K562 (cell line): ENCODE measurements at regions not wholly inside any gene's neighbourhood (a gene's known extent, or its start where the extent isn't known, plus 50 kb on each side); places are given as distances from the start of the nearest gene placed in this dataset.

Source experiments
- ATAC-seq: fragments of 200-7000 bp; cut with Tn5 transposase; 3 replicates; pipeline ENCODE4 v1.9.1; 2020; ENCODE audit warnings: moderate library complexity
- BruUV-seq: library from RNA; stranded (reverse); fragments of 400-500 nt; replicated peaks from 2 replicates; lab custom pipeline; 2021; lab: Mats Ljungman, UMichigan
- CTCF ChIA-PET: fragments of 300-600 bp; formaldehyde crosslinking; extraction: SDS; loops from one replicate; lab custom pipeline; 2021; ENCODE audit warnings: low intra/inter-chr PET ratio; lab: Yijun Ruan, JAX
- POLR2A ChIA-PET: fragments of 300-600, 350-650 bp; sonication (Branson Sonifier 250); formaldehyde crosslinking; extraction: SDS; loops from one replicate; lab custom pipeline; 2021; ENCODE audit warnings: antibody characterized with exemption, inconsistent platforms; lab: Yijun Ruan, JAX
- DNase-seq, 4 experiments: peaks; one replicate each; pipeline versions ENCODE4 v3.0.0 to v3.0.0-alpha.2; 2011 to 2018; ENCODE audit warnings: low spot score in 3 of 4, mixed read lengths in 3 of 4; ENCODE audit errors: extremely low read depth in 1 of 4
- FAIRE-seq: peaks from 2 replicates; lab custom pipeline; 2011; peaks lifted over from hg19 to GRCh38; lab: Jason Lieb, UNC
- H2AFZ ChIP-seq: 2 replicates; pipeline ENCODE4 v1.6.0; 2011; ENCODE audit warnings: low read depth, low read length, control low read depth, inconsistent platforms
- H3K27ac ChIP-seq: fragments of 200-600 bp; 3 replicates; pipeline ENCODE4 v1.8.0; 2011; ENCODE audit warnings: low read depth, mild to moderate bottlenecking, control low read depth, inconsistent platforms, low read length, moderate library complexity, mixed read lengths; ENCODE audit errors: extremely low read depth
- H3K27me3 ChIP-seq, 2 experiments: fragments of 300-600 bp in 1 of 2; 2 replicates in 1 of 2; 3 replicates in 1 of 2; pipeline versions ENCODE4 v1.6.0 to v1.8.0; 2011; ENCODE audit warnings: inconsistent platforms in 2 of 2, low read length in 2 of 2, mild to moderate bottlenecking in 1 of 2, mixed read lengths in 1 of 2, moderate library complexity in 1 of 2; ENCODE audit not compliant: control insufficient read depth in 2 of 2, insufficient read depth in 2 of 2
- H3K36me3 ChIP-seq: fragments of 300-600 bp; 3 replicates; pipeline ENCODE4 v1.8.0; 2011; ENCODE audit warnings: mild to moderate bottlenecking, low read length, inconsistent platforms; ENCODE audit not compliant: control insufficient read depth, insufficient read depth
- H3K4me1 ChIP-seq, 2 experiments: fragments of 200-600 bp in 1 of 2; replicated peaks in 1 of 2; 2 replicates in 1 of 2; 3 replicates in 1 of 2; pipeline versions ENCODE4 v1.5.1 to v1.8.0; 2011; ENCODE audit warnings: inconsistent platforms in 2 of 2, low read length in 2 of 2, mild to moderate bottlenecking in 1 of 2, mixed read lengths in 1 of 2, moderate library complexity in 1 of 2; ENCODE audit not compliant: control insufficient read depth in 2 of 2, insufficient read depth in 2 of 2
- H3K4me2 ChIP-seq: 2 replicates; pipeline ENCODE4 v1.6.1; 2011; ENCODE audit warnings: low read length, control low read depth, inconsistent platforms, mixed read lengths; ENCODE audit not compliant: insufficient read depth
- H3K4me3 ChIP-seq: fragments of 200-600 bp; sonication (generic), shearing (Covaris generic); 2 replicates; pipeline ENCODE4 v1.5.1; 2016; ENCODE audit warnings: control low read depth, inconsistent platforms
- H3K79me2 ChIP-seq: fragments of 200-600 bp; 3 replicates; pipeline ENCODE4 v1.8.0; 2011; ENCODE audit warnings: low read length, inconsistent platforms; ENCODE audit not compliant: control insufficient read depth, insufficient read depth
- H3K9ac ChIP-seq, 2 experiments: 2 replicates each; pipeline versions ENCODE4 v1.6.0 to v1.6.1; 2011; ENCODE audit warnings: low read depth in 2 of 2, low read length in 2 of 2, control low read depth in 1 of 2, inconsistent platforms in 1 of 2, mild to moderate bottlenecking in 1 of 2, mixed read lengths in 1 of 2; ENCODE audit not compliant: insufficient read depth in 1 of 2
- H3K9me1 ChIP-seq: one replicate; pipeline ENCODE4 v1.6.0; 2011; ENCODE audit warnings: inconsistent platforms, mild to moderate bottlenecking, low read length, moderate library complexity; ENCODE audit not compliant: control insufficient read depth, insufficient read depth
- H3K9me3 ChIP-seq: replicated peaks from 2 replicates; pipeline ENCODE4 v1.5.1; 2011; ENCODE audit warnings: low read depth, low read length, inconsistent platforms; ENCODE audit not compliant: control insufficient read depth, insufficient read depth
- H4K20me1 ChIP-seq: replicated peaks from 2 replicates; pipeline ENCODE4 v1.6.1; 2011; ENCODE audit warnings: low read length, inconsistent platforms, mixed read lengths; ENCODE audit not compliant: control insufficient read depth, insufficient read depth
- CC2D1A ChIP-seq: fragments of 450-650 bp; IDR thresholded peaks from 2 replicates; pipeline ENCODE4 v1.6.1; 2017; ENCODE audit warnings: mild to moderate bottlenecking
- ELF1 ChIP-seq: fragments of 200-800 bp; sonication (Bioruptor generic); IDR thresholded peaks from 2 replicates; pipeline ENCODE4 v1.6.1; 2016; ENCODE audit warnings: missing genetic modification characterization, missing compliant biosample characterization
- HCFC1 ChIP-seq: IDR thresholded peaks from 2 replicates; pipeline ENCODE4 v1.6.1; 2012; ENCODE audit warnings: low read depth, low read length, improper control_type of control experiment
- NRF1 ChIP-seq, 2 experiments: fragments of 450-650 bp; IDR thresholded peaks in 1 of 2; conservative IDR thresholded peaks in 1 of 2; 2 replicates each; pipeline ENCODE4 v1.6.1; 2014; ENCODE audit warnings: mild to moderate bottlenecking in 2 of 2
- SMARCB1 ChIP-seq: IDR thresholded peaks from 2 replicates; pipeline ENCODE4 v1.6.1; 2011; ENCODE audit warnings: improper control_type of control experiment, low read depth; ENCODE audit not compliant: insufficient read length
- TAF15 ChIP-seq: fragments of 200-400 bp; formaldehyde crosslinking; IDR thresholded peaks from 2 replicates; pipeline ENCODE4 v1.6.1; 2017; ENCODE audit warnings: mild to moderate bottlenecking, low read depth, low read length, moderate library complexity
- TBP ChIP-seq: optimal IDR thresholded peaks from 2 replicates; pipeline ENCODE3; 2011; ENCODE audit warnings: low read depth, low read length, improper control_type of control experiment
- WGBS: fragments of 100-300 bp; shearing (Covaris generic); methylation state at CpG from one replicate; pipeline ENCODE4 v1.1.6; 2016; ENCODE audit warnings: low coverage, mixed read lengths; ENCODE audit not compliant: insufficient coverage; ENCODE audit errors: missing lambda C conversion rate; 5-methylcytosine and 5-hydroxymethylcytosine counted together
- in situ Hi-C: fragments of 300-500 bp; cut with MboI; formaldehyde crosslinking; loops from 4 replicates; pipeline ENCODE4 v1.15.0; 2018; ENCODE audit warnings: inconsistent platforms, mixed read lengths
- intact Hi-C: fragments of 100-400 bp; cut with micrococcal nuclease; formaldehyde crosslinking; loops from 2 replicates; pipeline ENCODE4 v1.14.2; 2022
- TF ChIP-seq, protein P1 (sequence below): fragments of 450-650 bp; formaldehyde crosslinking; IDR thresholded peaks from 2 replicates; pipeline ENCODE4 v1.4.0; 2022; ENCODE audit warnings: missing genetic modification characterization
- TF ChIP-seq, protein P2 (sequence below): fragments of 200-800 bp; sonication (Bioruptor generic); IDR thresholded peaks from 2 replicates; pipeline ENCODE4 v1.6.1; 2017; ENCODE audit warnings: missing genetic modification characterization, missing compliant biosample characterization

DNA sequence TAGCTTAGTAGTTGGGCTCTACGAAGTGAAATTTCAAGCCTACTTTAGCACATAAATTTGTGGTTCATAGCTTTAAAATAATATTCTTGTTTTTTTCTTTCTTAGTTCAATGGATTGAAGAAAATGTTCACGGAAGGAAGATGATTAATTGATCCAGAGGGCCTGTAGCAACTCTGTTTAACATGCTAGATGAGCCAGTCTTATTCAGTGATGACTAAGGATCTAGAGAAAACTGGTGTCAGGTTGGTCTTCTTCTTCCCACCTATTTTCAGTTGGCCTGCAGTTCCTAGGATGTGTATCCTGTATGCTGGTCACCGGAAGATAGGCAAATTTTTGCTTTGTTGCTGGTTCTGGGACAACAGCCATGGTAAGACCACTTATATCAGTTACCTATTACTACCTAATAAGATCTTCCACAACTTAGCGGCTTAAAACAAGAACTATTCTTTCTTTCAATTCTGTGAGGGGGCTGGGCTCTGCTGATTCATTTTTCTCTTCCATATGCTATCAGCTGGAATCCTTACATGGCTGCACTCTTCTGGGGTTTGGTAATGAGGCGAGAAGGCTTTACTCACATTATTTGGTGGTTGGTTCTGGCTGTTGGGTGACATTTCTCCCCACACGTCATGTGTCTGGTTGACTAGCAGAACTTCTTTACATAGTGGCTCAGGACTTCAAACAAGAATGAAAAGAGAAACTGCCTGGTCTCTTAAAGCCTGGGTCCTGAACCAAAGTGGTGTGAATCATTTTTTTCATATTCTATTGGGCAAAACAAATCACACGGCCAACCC lies 182.7 kb upstream of the ACTBL2 start:
- no peak for DNase-seq
- intact Hi-C loops (no loop called here), in situ Hi-C loops (no loop called here)
- no peaks in the 10 kb centered on the region for H3K9me3 ChIP-seq
- ChIA-PET CTCF (no interaction called here), POLR2A (no interaction called here)
- no peaks in the 10 kb centered on the region for H3K79me2 ChIP-seq
- H2AFZ ChIP-seq, result no peak overlapping the region
- no peak overlapping the region for H3K4me2 ChIP-seq
- no peak overlapping the region for H3K27ac ChIP-seq
- H3K27me3 ChIP-seq, result no peaks in the 10 kb centered on the region
- TF ChIP-seq ELF1 (tag) (no peak), SMARCB1 (no peak)
- TF ChIP-seq, all 486 proteins: peak for 0
- Histone ChIP-seq H3K36me3 (no peaks in the 10 kb centered on the region), H3K9ac (no peak overlapping the region), H3K9me1 (peaks cover 3% of the 10 kb centered on the region), H4K20me1 (no peaks in the 10 kb centered on the region), H3K4me1 (no peaks in the 10 kb centered on the region), H3K4me3 (no peak overlapping the region)
- BruUV-seq, result no TSS peak
- FAIRE-seq (no peak), ATAC-seq (no peak)
- 3% methylated on average over 7 of the region's 7 CpGs for WGBS

GRCh38 chr5:57664700-57665099 lies 182.1 kb upstream of the ACTBL2 start:
- no peak overlapping the region for H3K4me2 ChIP-seq
- CTCF ChIA-PET, result no interaction called here
- no peaks in the 10 kb centered on the region for H3K79me2 ChIP-seq
- H3K9me1 ChIP-seq, result peaks cover 3% of the 10 kb centered on the region
- in situ Hi-C loops, result no loop called here
- no peak overlapping the region for H3K27ac ChIP-seq
- H4K20me1 ChIP-seq, result no peaks in the 10 kb centered on the region
- no peak for FAIRE-seq
- POLR2A ChIA-PET, result no interaction called here
- no TSS peak for BruUV-seq
- no peaks in the 10 kb centered on the region for H3K4me1 ChIP-seq
- no peak overlapping the region for H2AFZ ChIP-seq
- H3K9ac ChIP-seq, result no peak overlapping the region
- H3K4me3 ChIP-seq, result no peak overlapping the region
- no peaks in the 10 kb centered on the region for H3K36me3 ChIP-seq
- H3K9me3 ChIP-seq, result no peaks in the 10 kb centered on the region
- WGBS, result 0% methylated on average over 1 of the region's 1 CpG
- ATAC-seq, result no peak
- intact Hi-C loops, result no loop called here
- no peak for DNase-seq
- no peaks in the 10 kb centered on the region for H3K27me3 ChIP-seq
- no peak for TF ChIP-seq NRF1 (conservative IDR thresholded peaks at IDR 0.05 in 1 of 2, IDR thresholded peaks at IDR 0.05 in 1 of 2)
- no peak for TF ChIP-seq HCFC1
- TF ChIP-seq, protein P1, sequence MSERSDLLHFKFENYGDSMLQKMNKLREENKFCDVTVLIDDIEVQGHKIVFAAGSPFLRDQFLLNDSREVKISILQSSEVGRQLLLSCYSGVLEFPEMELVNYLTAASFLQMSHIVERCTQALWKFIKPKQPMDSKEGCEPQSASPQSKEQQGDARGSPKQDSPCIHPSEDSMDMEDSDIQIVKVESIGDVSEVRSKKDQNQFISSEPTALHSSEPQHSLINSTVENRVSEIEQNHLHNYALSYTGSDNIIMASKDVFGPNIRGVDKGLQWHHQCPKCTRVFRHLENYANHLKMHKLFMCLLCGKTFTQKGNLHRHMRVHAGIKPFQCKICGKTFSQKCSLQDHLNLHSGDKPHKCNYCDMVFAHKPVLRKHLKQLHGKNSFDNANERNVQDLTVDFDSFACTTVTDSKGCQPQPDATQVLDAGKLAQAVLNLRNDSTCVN (CRISPR knock-in tag), result no peak
- no peak for TF ChIP-seq TAF15
- TF ChIP-seq, protein P2, sequence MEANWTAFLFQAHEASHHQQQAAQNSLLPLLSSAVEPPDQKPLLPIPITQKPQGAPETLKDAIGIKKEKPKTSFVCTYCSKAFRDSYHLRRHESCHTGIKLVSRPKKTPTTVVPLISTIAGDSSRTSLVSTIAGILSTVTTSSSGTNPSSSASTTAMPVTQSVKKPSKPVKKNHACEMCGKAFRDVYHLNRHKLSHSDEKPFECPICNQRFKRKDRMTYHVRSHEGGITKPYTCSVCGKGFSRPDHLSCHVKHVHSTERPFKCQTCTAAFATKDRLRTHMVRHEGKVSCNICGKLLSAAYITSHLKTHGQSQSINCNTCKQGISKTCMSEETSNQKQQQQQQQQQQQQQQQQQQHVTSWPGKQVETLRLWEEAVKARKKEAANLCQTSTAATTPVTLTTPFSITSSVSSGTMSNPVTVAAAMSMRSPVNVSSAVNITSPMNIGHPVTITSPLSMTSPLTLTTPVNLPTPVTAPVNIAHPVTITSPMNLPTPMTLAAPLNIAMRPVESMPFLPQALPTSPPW (CRISPR knock-in tag), result no peak
- no peak for TF ChIP-seq TBP
- no peak for TF ChIP-seq CC2D1A
